NCI-H2107 treated with DMSO at 0.1 percent for 48 hours (cell line): ENCODE measurements at regions not wholly inside any gene's neighbourhood (a gene's known extent, or its start where the extent isn't known, plus 50 kb on each side); places are given as distances from the start of the nearest gene placed in this dataset.
"Not testable (repeated sequence)": the region's sequence is repeated elsewhere in the genome, so short reads cannot be mapped to it uniquely, and the experiment has no call there.

Experiments used
- DNase-seq: peaks from one replicate; lab custom pipeline; 2025; ENCODE audit not compliant: unreplicated experiment; lab: John Stamatoyannopoulos, UW

- DNase-seq = no peak
Measured at GRCh38 chr18:54662986-54663385, 71.9 kb downstream of the DYNAP start.

GRCh38 chr18:54669701-54670100, 78.7 kb downstream of the DYNAP start:
- not testable (repeated sequence) for DNase-seq

- DNase-seq = no peak
Measured at GRCh38 chr18:54671291-54671881, 80.3 kb downstream of the DYNAP start.

- DNase-seq = no peak
Measured at GRCh38 chr18:54672109-54672508, 81.1 kb downstream of the DYNAP start.

- no peak for DNase-seq
Measured at GRCh38 chr18:54672846-54673475, 81.9 kb downstream of the DYNAP start.

- DNase-seq = no peak
Measured at GRCh38 chr18:54673936-54674335, 82.9 kb downstream of the DYNAP start.

- DNase-seq = no peak
Measured at GRCh38 chr18:54675076-54675475, 84.0 kb downstream of the DYNAP start.

- DNase-seq = peak; percentile 5
Measured at GRCh38 chr18:54679318-54680149, 88.5 kb downstream of the DYNAP start.

- no peak for DNase-seq
Measured at GRCh38 chr18:54684784-54685183, 93.7 kb downstream of the DYNAP start.

- no peak for DNase-seq
Measured at GRCh38 chr18:54689319-54689718, 98.3 kb downstream of the DYNAP start.

- no peak for DNase-seq
Measured at GRCh38 chr18:54690198-54690597, 99.2 kb downstream of the DYNAP start.

GRCh38 chr18:54692463-54692862, 101.4 kb downstream of the DYNAP start:
- no peak for DNase-seq

GRCh38 chr18:54696616-54697293, 105.7 kb downstream of the DYNAP start:
- no peak for DNase-seq

- DNase-seq = no peak
Measured at GRCh38 chr18:54700580-54700979, 109.5 kb downstream of the DYNAP start.

GRCh38 chr18:54702686-54703085, 111.6 kb downstream of the DYNAP start:
- no peak for DNase-seq

GRCh38 chr18:54710074-54710899, 118.0 kb upstream of the RAB27B start:
- no peak for DNase-seq

- no peak for DNase-seq
Measured at GRCh38 chr18:54710900-54711281, 117.4 kb upstream of the RAB27B start.

GRCh38 chr18:54712306-54712705, 116.0 kb upstream of the RAB27B start:
- no peak for DNase-seq

GRCh38 chr18:54712758-54713157, 115.5 kb upstream of the RAB27B start:
- DNase-seq = no peak

GRCh38 chr18:54713386-54713785, 114.9 kb upstream of the RAB27B start:
- no peak for DNase-seq

- DNase-seq = no peak
Measured at GRCh38 chr18:54714851-54715250, 113.4 kb upstream of the RAB27B start.
